HepG2 (cell line): ENCODE measurements at regions not wholly inside any gene's neighbourhood (a gene's known extent, or its start where the extent isn't known, plus 50 kb on each side); places are given as distances from the start of the nearest gene placed in this dataset.
"Not testable (repeated sequence)": the region's sequence is repeated elsewhere in the genome, so short reads cannot be mapped to it uniquely, and the experiment has no call there.

Experiments used
- ATAC-seq: fragments of 200-7000 bp; cut with Tn5 transposase; 3 replicates; pipeline ENCODE4 v1.9.1; 2020; ENCODE audit warnings: mild to moderate bottlenecking, moderate library complexity
- BruUV-seq: library from RNA; stranded (reverse); fragments of 400-500 nt; replicated peaks from 2 replicates; lab custom pipeline; 2021; lab: Mats Ljungman, UMichigan
- CTCF ChIA-PET: fragments of 300-600 bp; formaldehyde crosslinking; extraction: SDS; loops from one replicate; lab custom pipeline; 2021; ENCODE audit warnings: low total read pairs, inconsistent platforms, low intra/inter-chr PET ratio; lab: Yijun Ruan, JAX
- POLR2A ChIA-PET: fragments of 350-600 bp; sonication (Branson Sonifier 250); formaldehyde crosslinking; loops from one replicate; lab custom pipeline; 2020; ENCODE audit warnings: antibody characterized with exemption, inconsistent platforms; lab: Yijun Ruan, JAX
- DNase-seq: peaks from one replicate; pipeline ENCODE4 v3.0.0-alpha.2; 2015; ENCODE audit warnings: low spot score
- FAIRE-seq: peaks from 3 replicates; lab custom pipeline; 2011; peaks lifted over from hg19 to GRCh38; lab: Jason Lieb, UNC
- H2AFZ ChIP-seq: one replicate; pipeline ENCODE4 v1.6.1; 2011; ENCODE audit warnings: low read length, inconsistent platforms
- H3K27ac ChIP-seq: fragments of 300-600 bp; 3 replicates; pipeline ENCODE4 v1.8.0; 2011; ENCODE audit warnings: mixed run types, mild to moderate bottlenecking, mixed read lengths, low read length, inconsistent platforms; ENCODE audit not compliant: insufficient read depth; ENCODE audit errors: extremely low read length
- H3K27me3 ChIP-seq, 2 experiments: fragments of 200-600 bp in 1 of 2; 2 replicates in 1 of 2; 3 replicates in 1 of 2; pipeline versions ENCODE4 v1.6.0 to v1.8.0; 2011; ENCODE audit warnings: low read length in 2 of 2, mild to moderate bottlenecking in 2 of 2, moderate library complexity in 2 of 2, inconsistent platforms in 1 of 2; ENCODE audit not compliant: insufficient read depth in 2 of 2, control insufficient read depth in 1 of 2
- H3K36me3 ChIP-seq, 2 experiments: fragments of 200-600 bp in 1 of 2; replicated peaks in 1 of 2; 2 replicates in 1 of 2; 3 replicates in 1 of 2; pipeline versions ENCODE4 v1.5.1 to v1.8.0; 2011; ENCODE audit warnings: low read length in 2 of 2, inconsistent platforms in 1 of 2; ENCODE audit not compliant: insufficient read depth in 2 of 2, control insufficient read depth in 1 of 2
- H3K4me1 ChIP-seq: 2 replicates; pipeline ENCODE4 v1.5.1; 2012; ENCODE audit warnings: low read length, inconsistent platforms; ENCODE audit not compliant: insufficient read depth
- H3K4me2 ChIP-seq: 2 replicates; pipeline ENCODE4 v1.6.0; 2011; ENCODE audit warnings: low read depth, low read length, inconsistent platforms
- H3K4me3 ChIP-seq, 3 experiments: fragments of 200-600 bp in 1 of 3; sonication (generic), shearing (Covaris generic) in 1 of 3; replicated peaks in 1 of 3; 2 replicates each; pipeline ENCODE4 v1.5.1; 2011 to 2016; ENCODE audit warnings: low read length in 3 of 3, inconsistent platforms in 2 of 3, low read depth in 2 of 3, mild to moderate bottlenecking in 2 of 3, control low read depth in 1 of 3, mixed read lengths in 1 of 3; ENCODE audit not compliant: insufficient read depth in 1 of 3
- H3K79me2 ChIP-seq: one replicate; pipeline ENCODE4 v1.6.1; 2011; ENCODE audit warnings: low read length, inconsistent platforms; ENCODE audit not compliant: insufficient read depth
- H3K9ac ChIP-seq: 2 replicates; pipeline ENCODE4 v1.6.0; 2011; ENCODE audit warnings: mild to moderate bottlenecking, low read depth, low read length, inconsistent platforms; ENCODE audit not compliant: insufficient read depth
- H3K9me3 ChIP-seq: 2 replicates; pipeline ENCODE4 v1.5.1; 2012; ENCODE audit warnings: mild to moderate bottlenecking, low read length
- H4K20me1 ChIP-seq: 2 replicates; pipeline ENCODE4 v1.6.0; 2011; ENCODE audit warnings: inconsistent platforms, mild to moderate bottlenecking, low read length, moderate library complexity; ENCODE audit not compliant: insufficient read depth
- WGBS: methylation state at CpG from one replicate; pipeline ENCODE4 v1.1.6; 2017; ENCODE audit warnings: low lambda C conversion rate; 5-methylcytosine and 5-hydroxymethylcytosine counted together
- in situ Hi-C: cut with HindIII; loops from 2 replicates; pipeline ENCODE4 v1.10.0; 2017; ENCODE audit warnings: low pct_unique_long_range_greater_than_20kb; ENCODE audit not compliant: extremely low pct_ligation_motif_present
- intact Hi-C: fragments of 100-400 bp; cut with micrococcal nuclease; formaldehyde crosslinking; loops from one replicate; pipeline ENCODE4 v1.10.0; 2022; ENCODE audit not compliant: unreplicated experiment

DNA sequence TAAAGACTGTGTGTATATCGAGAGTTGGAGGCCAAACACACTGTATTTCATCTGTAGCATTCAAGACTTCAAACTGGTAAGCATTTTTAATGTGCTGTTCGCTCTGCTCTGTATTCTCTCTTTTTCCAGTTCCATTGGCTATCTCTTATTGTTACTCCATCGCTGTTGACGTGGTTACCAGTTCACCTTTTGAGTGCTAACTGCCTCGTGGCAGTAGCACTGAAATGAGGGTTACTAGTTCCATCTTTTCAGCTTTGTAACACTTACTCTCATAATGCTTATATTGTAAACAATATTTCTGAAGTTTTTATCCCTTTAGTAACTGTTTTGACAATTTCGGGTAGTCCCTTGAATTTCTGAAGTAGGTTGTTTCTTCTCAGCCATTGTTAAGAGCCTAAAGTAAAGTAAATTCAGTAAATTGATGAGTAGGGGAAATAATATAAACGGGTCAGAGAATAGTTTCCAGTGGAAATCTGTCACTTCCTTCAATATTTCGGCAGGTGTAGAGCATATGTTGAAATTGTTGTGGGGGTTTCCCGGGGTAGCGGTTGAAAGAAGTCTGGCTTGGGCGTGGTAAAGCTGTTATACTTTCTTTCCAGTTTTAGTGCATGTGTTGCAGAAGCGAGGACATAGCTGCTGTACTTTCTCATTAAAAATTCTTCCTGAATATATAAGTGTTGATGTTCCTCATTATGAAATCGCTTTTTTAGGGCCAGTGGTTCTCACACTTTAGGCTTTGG lies 175.7 kb upstream of the GOLGA6L22 start:
- DNase-seq, POLR2A ChIA-PET, H2AFZ ChIP-seq, CTCF ChIA-PET, H3K9ac ChIP-seq, FAIRE-seq, H3K36me3 ChIP-seq, H3K9me3 ChIP-seq, intact Hi-C loops, H3K79me2 ChIP-seq, H3K4me2 ChIP-seq, ATAC-seq, in situ Hi-C loops, H3K27me3 ChIP-seq, H3K4me1 ChIP-seq, H4K20me1 ChIP-seq, BruUV-seq, H3K4me3 ChIP-seq, H3K27ac ChIP-seq: not testable (repeated sequence)
- WGBS = 22% methylated on average over 13 of the region's 13 CpGs

- H3K36me3 ChIP-seq, H4K20me1 ChIP-seq, H3K79me2 ChIP-seq, CTCF ChIA-PET, H3K4me3 ChIP-seq, H3K4me1 ChIP-seq, ATAC-seq, H3K27ac ChIP-seq, DNase-seq, BruUV-seq, in situ Hi-C loops, intact Hi-C loops, H2AFZ ChIP-seq, H3K9ac ChIP-seq, H3K4me2 ChIP-seq, H3K27me3 ChIP-seq, POLR2A ChIA-PET, FAIRE-seq, H3K9me3 ChIP-seq: not testable (repeated sequence)
- WGBS = 27% methylated on average over 3 of the region's 3 CpGs
Observed at GRCh38 chr15:22284795-22285420, 173.8 kb upstream of the GOLGA6L22 start.

DNA sequence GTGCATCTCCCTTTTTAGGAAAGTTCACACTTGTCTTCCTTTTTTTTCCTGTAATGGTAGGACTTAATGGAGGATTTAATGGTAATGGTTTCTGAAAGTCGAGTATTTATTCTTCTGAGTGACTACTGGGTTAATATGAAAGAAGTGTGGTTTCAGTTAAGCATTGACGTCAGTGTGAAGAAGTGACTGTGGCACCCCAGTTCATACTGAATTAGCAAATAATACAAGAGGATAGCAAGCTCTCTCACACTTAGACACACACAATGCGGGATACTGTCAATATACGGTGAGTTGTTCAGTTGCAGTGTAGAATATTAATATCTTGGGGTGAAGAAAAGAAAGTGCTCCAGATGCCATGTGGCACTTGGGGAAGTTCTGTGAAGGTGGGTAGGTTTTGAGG lies 167.6 kb upstream of the GOLGA6L22 start:
- intact Hi-C loops, H4K20me1 ChIP-seq, H3K27me3 ChIP-seq, ATAC-seq, H3K4me2 ChIP-seq, H3K4me3 ChIP-seq, H3K4me1 ChIP-seq, H3K36me3 ChIP-seq, DNase-seq, H3K27ac ChIP-seq, H2AFZ ChIP-seq, H3K9me3 ChIP-seq, FAIRE-seq, BruUV-seq, CTCF ChIA-PET, H3K79me2 ChIP-seq, POLR2A ChIA-PET, H3K9ac ChIP-seq, in situ Hi-C loops: not testable (repeated sequence)
- 21% methylated on average over 4 of the region's 4 CpGs for WGBS

GRCh38 chr15:22303112-22303511 lies 155.6 kb upstream of the GOLGA6L22 start:
- ATAC-seq, H3K27ac ChIP-seq, intact Hi-C loops, H3K4me3 ChIP-seq, H3K4me1 ChIP-seq, DNase-seq, FAIRE-seq, H3K36me3 ChIP-seq, BruUV-seq, H3K9me3 ChIP-seq, H3K4me2 ChIP-seq, POLR2A ChIA-PET, in situ Hi-C loops, H2AFZ ChIP-seq, H3K9ac ChIP-seq, H3K79me2 ChIP-seq, CTCF ChIA-PET, H4K20me1 ChIP-seq, H3K27me3 ChIP-seq: not testable (repeated sequence)
- WGBS = no CpG with 5 or more reads among the region's 1 CpG
